DMS 273 (cell line): ENCODE measurements at regions not wholly inside any gene's neighbourhood (a gene's known extent, or its start where the extent isn't known, plus 50 kb on each side); places are given as distances from the start of the nearest gene placed in this dataset.

Experiments used
- DNase-seq: peaks from one replicate; lab custom pipeline; 2025; ENCODE audit not compliant: unreplicated experiment; lab: John Stamatoyannopoulos, UW

GRCh38 chr2:180743401-180743800 lies 237.0 kb upstream of the UBE2E3 start:
- DNase-seq: no peak

- DNase-seq: no peak
Observed at GRCh38 chr2:180742801-180743200, 237.6 kb upstream of the UBE2E3 start.

GRCh38 chr2:180739070-180739469 lies 241.3 kb upstream of the UBE2E3 start:
- no peak for DNase-seq

- DNase-seq: no peak
Observed at GRCh38 chr2:180735799-180736198, 244.6 kb upstream of the UBE2E3 start.

- no peak for DNase-seq
Observed at GRCh38 chr2:180734382-180734781, 246.0 kb upstream of the UBE2E3 start.

GRCh38 chr2:180733330-180733729 lies 247.1 kb upstream of the UBE2E3 start:
- DNase-seq: peak; percentile 19

GRCh38 chr2:180732337-180732736 lies 248.1 kb upstream of the UBE2E3 start:
- no peak for DNase-seq

- DNase-seq: no peak
Observed at GRCh38 chr2:180730976-180731375, 249.4 kb upstream of the UBE2E3 start.

GRCh38 chr2:180728928-180729559 lies 251.4 kb upstream of the UBE2E3 start:
- DNase-seq: no peak

- DNase-seq: no peak
Observed at GRCh38 chr2:180723712-180724111, 256.7 kb upstream of the UBE2E3 start.

- DNase-seq: peak; percentile 69
Observed at GRCh38 chr2:180722551-180723239, 257.7 kb upstream of the UBE2E3 start.

GRCh38 chr2:180720829-180721228 lies 259.6 kb upstream of the UBE2E3 start:
- DNase-seq: peak; percentile 20

- no peak for DNase-seq
Observed at GRCh38 chr2:180717588-180717987, 262.8 kb upstream of the UBE2E3 start.

- no peak for DNase-seq
Observed at GRCh38 chr2:180716186-180717180, 263.9 kb upstream of the UBE2E3 start.

GRCh38 chr2:180715044-180715443 lies 265.4 kb upstream of the UBE2E3 start:
- DNase-seq: no peak

- DNase-seq: no peak
Observed at GRCh38 chr2:180709392-180710145, 270.8 kb upstream of the UBE2E3 start.

GRCh38 chr2:180707884-180708205 lies 272.6 kb upstream of the UBE2E3 start:
- peak; percentile 80 for DNase-seq

GRCh38 chr2:180707175-180707883 lies 273.1 kb upstream of the UBE2E3 start:
- DNase-seq: no peak

- DNase-seq: peak; percentile 46
Observed at GRCh38 chr2:180706694-180707093, 273.7 kb upstream of the UBE2E3 start.

GRCh38 chr2:180705551-180705950 lies 274.9 kb upstream of the UBE2E3 start:
- DNase-seq: no peak
